ENCODE measurements at regions not wholly inside any gene's neighbourhood (a gene's known extent, or its start where the extent isn't known, plus 50 kb on each side); places are given as distances from the start of the nearest gene placed in this dataset.

GRCh38 chr7:113698556-113699220 lies 220.1 kb downstream of the PPP1R3A start:
- Histone ChIP-seq H3K36me3 (no peaks in the 10 kb centered on the region), H3K4me1 (ENCODE audit: insufficient read depth) (no peaks in the 10 kb centered on the region), H3K27me3 (no peaks in the 10 kb centered on the region), H3K9me3 (no peaks in the 10 kb centered on the region), H3K4me3 (no peak overlapping the region), H3K27ac (no peak overlapping the region)
- WGBS, 3 donors: 32 to 37% (median 33%) methylated on average over 6 of the region's 6 CpGs
- intact Hi-C loops (cut with DNase I): no loop called here
- DNase-seq: no peak
- TF ChIP-seq, protein P1, sequence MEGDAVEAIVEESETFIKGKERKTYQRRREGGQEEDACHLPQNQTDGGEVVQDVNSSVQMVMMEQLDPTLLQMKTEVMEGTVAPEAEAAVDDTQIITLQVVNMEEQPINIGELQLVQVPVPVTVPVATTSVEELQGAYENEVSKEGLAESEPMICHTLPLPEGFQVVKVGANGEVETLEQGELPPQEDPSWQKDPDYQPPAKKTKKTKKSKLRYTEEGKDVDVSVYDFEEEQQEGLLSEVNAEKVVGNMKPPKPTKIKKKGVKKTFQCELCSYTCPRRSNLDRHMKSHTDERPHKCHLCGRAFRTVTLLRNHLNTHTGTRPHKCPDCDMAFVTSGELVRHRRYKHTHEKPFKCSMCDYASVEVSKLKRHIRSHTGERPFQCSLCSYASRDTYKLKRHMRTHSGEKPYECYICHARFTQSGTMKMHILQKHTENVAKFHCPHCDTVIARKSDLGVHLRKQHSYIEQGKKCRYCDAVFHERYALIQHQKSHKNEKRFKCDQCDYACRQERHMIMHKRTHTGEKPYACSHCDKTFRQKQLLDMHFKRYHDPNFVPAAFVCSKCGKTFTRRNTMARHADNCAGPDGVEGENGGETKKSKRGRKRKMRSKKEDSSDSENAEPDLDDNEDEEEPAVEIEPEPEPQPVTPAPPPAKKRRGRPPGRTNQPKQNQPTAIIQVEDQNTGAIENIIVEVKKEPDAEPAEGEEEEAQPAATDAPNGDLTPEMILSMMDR (IDR thresholded peaks at IDR 0.05): peak in 1 of 3 donors; percentile 41
- no peak for TF ChIP-seq POLR2A (IDR thresholded peaks at IDR 0.05)

DNA sequence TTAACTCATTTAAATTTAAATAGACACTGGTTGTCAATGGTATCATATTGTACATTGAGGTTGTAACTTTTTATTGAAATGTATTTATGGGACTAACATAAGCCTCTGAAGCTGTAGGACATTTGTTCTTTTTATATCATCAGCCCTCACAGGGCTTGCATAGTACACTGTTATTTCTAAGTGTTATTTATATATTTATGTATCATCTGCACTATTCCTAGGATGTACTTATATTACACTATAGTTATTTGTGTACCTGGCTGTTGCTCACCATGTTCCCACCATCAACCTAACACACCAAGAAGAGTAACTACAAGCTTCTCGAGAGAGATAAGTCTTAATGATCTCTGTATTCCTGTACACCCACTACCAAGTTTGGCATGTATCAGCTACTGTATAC lies 224.7 kb downstream of the PPP1R3A start:
- DNase-seq: no peak
- H3K27ac ChIP-seq: no peak overlapping the region
- H3K36me3 ChIP-seq: no peaks in the 10 kb centered on the region
- 83 to 85% (median 84%) methylated on average over 1 of the region's 1 CpG for whole genome bisulfite sequencing, 3 donors
- no peaks in the 10 kb centered on the region for H3K9me3 ChIP-seq
- no peak overlapping the region for H3K4me3 ChIP-seq
- intact Hi-C loops (cut with DNase I): no loop called here
- no peaks in the 10 kb centered on the region for H3K27me3 ChIP-seq
- H3K4me1 ChIP-seq (ENCODE audit: insufficient read depth): no peaks in the 10 kb centered on the region
- TF ChIP-seq, protein P1 (IDR thresholded peaks at IDR 0.05): no peak
- TF ChIP-seq EP300 (IDR thresholded peaks at IDR 0.05): no peak
- no peak for TF ChIP-seq POLR2A (IDR thresholded peaks at IDR 0.05)

- no peak for DNase-seq
- H3K4me1 ChIP-seq (ENCODE audit: insufficient read depth): no peaks in the 10 kb centered on the region
- no peaks in the 10 kb centered on the region for H3K27me3 ChIP-seq
- no peak for TF ChIP-seq EP300 (IDR thresholded peaks at IDR 0.05)
- no peak for TF ChIP-seq POLR2A (IDR thresholded peaks at IDR 0.05)
- TF ChIP-seq, protein P1 (IDR thresholded peaks at IDR 0.05): no peak
- H3K36me3 ChIP-seq: no peaks in the 10 kb centered on the region
- WGBS, 3 donors: 83 to 85% (median 84%) methylated on average over 5 of the region's 5 CpGs
- no peak overlapping the region for H3K27ac ChIP-seq
- intact Hi-C loops (cut with DNase I): no loop called here
- H3K4me3 ChIP-seq: no peak overlapping the region
- H3K9me3 ChIP-seq: no peaks in the 10 kb centered on the region
These were observed 234.6 kb downstream of the PPP1R3A start for GRCh38 chr7:113684165-113684564.

DNA sequence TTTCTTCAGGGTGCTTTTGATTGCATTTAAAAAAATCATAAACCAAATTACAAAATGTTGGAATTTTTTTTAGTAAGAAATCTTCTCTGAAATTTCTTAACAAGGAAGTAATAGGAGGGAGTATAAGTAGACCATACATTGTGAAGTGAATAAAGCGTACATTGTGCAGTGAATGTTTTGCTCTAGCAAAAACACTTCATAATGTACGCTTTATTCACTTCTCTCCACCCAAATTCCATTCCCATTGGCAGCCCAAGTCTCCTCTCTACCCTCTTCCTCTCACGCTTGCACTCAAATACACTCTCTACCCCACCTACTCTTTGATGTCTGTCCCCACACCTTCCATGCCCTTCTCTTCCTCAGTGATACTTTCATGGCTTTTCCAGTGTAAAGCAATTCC lies 241.0 kb downstream of the PPP1R3A start:
- TF ChIP-seq EP300 (IDR thresholded peaks at IDR 0.05) (no peak), POLR2A (IDR thresholded peaks at IDR 0.05) (no peak)
- TF ChIP-seq, protein P1 (IDR thresholded peaks at IDR 0.05): no peak
- 80 to 87% (median 84%) methylated on average over 3 of the region's 3 CpGs for WGBS, 3 donors
- Histone ChIP-seq H3K36me3 (no peaks in the 10 kb centered on the region), H3K4me3 (no peak overlapping the region), H3K27me3 (no peaks in the 10 kb centered on the region), H3K4me1 (ENCODE audit: insufficient read depth) (no peaks in the 10 kb centered on the region), H3K9me3 (no peaks in the 10 kb centered on the region), H3K27ac (no peak overlapping the region)
- intact Hi-C loops (cut with DNase I): no loop called here
- no peak for DNase-seq
